ENCODE measurements at regions not wholly inside any gene's neighbourhood (a gene's known extent, or its start where the extent isn't known, plus 50 kb on each side); places are given as distances from the start of the nearest gene placed in this dataset.
"Not testable (repeated sequence)": the region's sequence is repeated elsewhere in the genome, so short reads cannot be mapped to it uniquely, and the experiment has no call there.

- H3K4me3 Mint-ChIP-seq (ENCODE audit: unreplicated experiment), result no peak overlapping the region
- no peaks in the 10 kb centered on the region for H3K27me3 Mint-ChIP-seq (ENCODE audit: unreplicated experiment)
These were observed 59.9 kb downstream of the FOXA2 start for GRCh38 chr20:22524393-22525015.

GRCh38 chr20:22523499-22524392 lies 60.6 kb downstream of the FOXA2 start:
- Mint-ChIP-seq H3K36me3 (ENCODE audit: low read depth, unreplicated experiment) (no peaks in the 10 kb centered on the region), H3K27ac (ENCODE audit: unreplicated experiment) (no peak overlapping the region), H3K27me3 (ENCODE audit: unreplicated experiment) (no peaks in the 10 kb centered on the region), H3K4me1 (ENCODE audit: unreplicated experiment) (peaks cover 6% of the 10 kb centered on the region), H3K9me3 (ENCODE audit: unreplicated experiment) (no peaks in the 10 kb centered on the region), H3K4me3 (ENCODE audit: unreplicated experiment) (no peak overlapping the region)
- no peak for DNase-seq (ENCODE audit: low spot score)
- no peak for TF ChIP-seq CTCF (IDR thresholded peaks at IDR 0.05; ENCODE audit: unreplicated experiment)

More at GRCh38 chr20:22524393-22525015, 59.9 kb downstream of the FOXA2 start:
- no peak for DNase-seq (ENCODE audit: low spot score)
- H3K9me3 Mint-ChIP-seq (ENCODE audit: unreplicated experiment), result no peaks in the 10 kb centered on the region
- no peaks in the 10 kb centered on the region for H3K36me3 Mint-ChIP-seq (ENCODE audit: low read depth, unreplicated experiment)
- no peak for TF ChIP-seq CTCF (IDR thresholded peaks at IDR 0.05; ENCODE audit: unreplicated experiment)
- H3K27ac Mint-ChIP-seq (ENCODE audit: unreplicated experiment), result no peak overlapping the region
- peaks cover 6% of the 10 kb centered on the region for H3K4me1 Mint-ChIP-seq (ENCODE audit: unreplicated experiment)

GRCh38 chr20:22523128-22523498 lies 61.3 kb downstream of the FOXA2 start:
- H3K27me3 Mint-ChIP-seq (ENCODE audit: unreplicated experiment), result no peaks in the 10 kb centered on the region
- no peak for TF ChIP-seq CTCF (IDR thresholded peaks at IDR 0.05; ENCODE audit: unreplicated experiment)
- H3K4me3 Mint-ChIP-seq (ENCODE audit: unreplicated experiment), result no peak overlapping the region
- H3K36me3 Mint-ChIP-seq (ENCODE audit: low read depth, unreplicated experiment), result no peaks in the 10 kb centered on the region
- H3K9me3 Mint-ChIP-seq (ENCODE audit: unreplicated experiment), result no peaks in the 10 kb centered on the region
- no peak for DNase-seq (ENCODE audit: low spot score)
- H3K27ac Mint-ChIP-seq (ENCODE audit: unreplicated experiment), result no peak overlapping the region
- H3K4me1 Mint-ChIP-seq (ENCODE audit: unreplicated experiment), result peaks cover 6% of the 10 kb centered on the region

- DNase-seq (ENCODE audit: low spot score), result no peak
- Mint-ChIP-seq H3K4me3 (ENCODE audit: unreplicated experiment) (no peak overlapping the region), H3K36me3 (ENCODE audit: low read depth, unreplicated experiment) (no peaks in the 10 kb centered on the region), H3K27ac (ENCODE audit: unreplicated experiment) (no peak overlapping the region), H3K27me3 (ENCODE audit: unreplicated experiment) (no peaks in the 10 kb centered on the region), H3K4me1 (ENCODE audit: unreplicated experiment) (peaks cover 6% of the 10 kb centered on the region), H3K9me3 (ENCODE audit: unreplicated experiment) (no peaks in the 10 kb centered on the region)
- no peak for TF ChIP-seq CTCF (IDR thresholded peaks at IDR 0.05; ENCODE audit: unreplicated experiment)
These were observed 61.7 kb downstream of the FOXA2 start for GRCh38 chr20:22522701-22523100.

GRCh38 chr20:22521940-22522339 lies 62.4 kb downstream of the FOXA2 start:
- H3K27ac Mint-ChIP-seq (ENCODE audit: unreplicated experiment); H3K9me3 Mint-ChIP-seq (ENCODE audit: unreplicated experiment); H3K4me3 Mint-ChIP-seq (ENCODE audit: unreplicated experiment); H3K36me3 Mint-ChIP-seq (ENCODE audit: low read depth, unreplicated experiment); H3K4me1 Mint-ChIP-seq (ENCODE audit: unreplicated experiment); H3K27me3 Mint-ChIP-seq (ENCODE audit: unreplicated experiment); DNase-seq (ENCODE audit: low spot score): not testable (repeated sequence)
